IMR-90 (cell line): ENCODE measurements at regions not wholly inside any gene's neighbourhood (a gene's known extent, or its start where the extent isn't known, plus 50 kb on each side); places are given as distances from the start of the nearest gene placed in this dataset.

Experiments used
- ATAC-seq: fragments of 200-7000 bp; cut with Tn5 transposase; 2 replicates; pipeline ENCODE4 v1.9.1; 2020; ENCODE audit warnings: low read depth, mild to moderate bottlenecking, moderate library complexity
- BruUV-seq: library from RNA; stranded (reverse); fragments of 400-500 nt; replicated peaks from 2 replicates; lab custom pipeline; 2021; lab: Mats Ljungman, UMichigan
- CTCF ChIA-PET: fragments of 300-600 bp; formaldehyde crosslinking; extraction: SDS; loops from one replicate; lab custom pipeline; 2021; ENCODE audit warnings: antibody characterized with exemption; lab: Yijun Ruan, JAX
- POLR2A ChIA-PET: fragments of 300-600 bp; sonication (Branson Sonifier 250); formaldehyde crosslinking; loops from one replicate; lab custom pipeline; 2022; ENCODE audit warnings: antibody characterized with exemption; ENCODE audit not compliant: unreplicated experiment; lab: Charles Lee
- DNase-seq: peaks from one replicate; pipeline ENCODE4 v3.0.0; 2013
- H2AFZ ChIP-seq: replicated peaks from 2 replicates; pipeline ENCODE3; 2013; ENCODE audit warnings: low read length, mild to moderate bottlenecking; ENCODE audit not compliant: poor library complexity
- H2AK5ac ChIP-seq: 2 replicates; pipeline ENCODE4 v1.6.1; 2013; ENCODE audit warnings: low read depth, low read length, inconsistent platforms
- H2AK9ac ChIP-seq: replicated peaks from 2 replicates; pipeline ENCODE3; 2013; ENCODE audit warnings: mild to moderate bottlenecking, low read depth, low read length, moderate library complexity; ENCODE audit not compliant: poor library complexity
- H2BK120ac ChIP-seq: 2 replicates; pipeline ENCODE4 v1.6.1; 2013; ENCODE audit warnings: low read depth, low read length, inconsistent platforms
- H2BK15ac ChIP-seq: 3 replicates; pipeline ENCODE4 v1.6.1; 2013; ENCODE audit warnings: low read depth, low read length, inconsistent platforms
- H2BK20ac ChIP-seq: 2 replicates; pipeline ENCODE4 v1.6.1; 2013; ENCODE audit warnings: low read depth, mild to moderate bottlenecking, inconsistent platforms, low read length, moderate library complexity
- H2BK5ac ChIP-seq: 2 replicates; pipeline ENCODE4 v1.6.1; 2013; ENCODE audit warnings: mild to moderate bottlenecking, low read depth, low read length, inconsistent platforms; ENCODE audit not compliant: poor library complexity, severe bottlenecking
- H3K14ac ChIP-seq: replicated peaks from 2 replicates; pipeline ENCODE4 v1.6.1; 2013; ENCODE audit warnings: low read depth, low read length, inconsistent platforms
- H3K18ac ChIP-seq: 2 replicates; pipeline ENCODE4 v1.6.1; 2013; ENCODE audit warnings: low read depth, low read length, control low read depth
- H3K23ac ChIP-seq: 2 replicates; pipeline ENCODE4 v1.6.1; 2013; ENCODE audit warnings: low read depth, low read length, inconsistent platforms
- H3K27ac ChIP-seq: 2 replicates; pipeline ENCODE4 v1.5.1; 2013; ENCODE audit warnings: mild to moderate bottlenecking, control low read depth, low read length; ENCODE audit not compliant: insufficient read depth
- H3K27me3 ChIP-seq: 2 replicates; pipeline ENCODE4 v1.6.1; 2013; ENCODE audit warnings: low read length; ENCODE audit not compliant: control insufficient read depth, insufficient read depth
- H3K36me3 ChIP-seq: 2 replicates; pipeline ENCODE4 v1.6.1; 2013; ENCODE audit warnings: low read length, mixed read lengths; ENCODE audit not compliant: control insufficient read depth, insufficient read depth
- H3K4ac ChIP-seq: 2 replicates; pipeline ENCODE4 v1.6.1; 2013; ENCODE audit warnings: low read depth, low read length, inconsistent platforms
- H3K4me1 ChIP-seq: 2 replicates; pipeline ENCODE4 v1.6.1; 2013; ENCODE audit warnings: low read length, mixed read lengths; ENCODE audit not compliant: control insufficient read depth, insufficient read depth
- H3K4me2 ChIP-seq: 2 replicates; pipeline ENCODE4 v1.6.1; 2013; ENCODE audit warnings: low read depth, mild to moderate bottlenecking, control low read depth, low read length, moderate library complexity
- H3K4me3 ChIP-seq: 2 replicates; pipeline ENCODE4 v1.5.1; 2013; ENCODE audit warnings: low read depth, mild to moderate bottlenecking, control low read depth, low read length, moderate library complexity; ENCODE audit not compliant: insufficient read depth
- H3K56ac ChIP-seq: 2 replicates; pipeline ENCODE4 v1.6.1; 2013; ENCODE audit warnings: low read length, inconsistent platforms; ENCODE audit not compliant: insufficient read depth; ENCODE audit errors: extremely low read depth
- H3K79me1 ChIP-seq, 2 experiments: 2 replicates each; pipeline ENCODE4 v1.6.1; 2013; ENCODE audit warnings: low read length in 2 of 2, inconsistent platforms in 1 of 2, low read depth in 1 of 2
- H3K9ac ChIP-seq: 2 replicates; pipeline ENCODE4 v1.6.1; 2013; ENCODE audit warnings: low read depth, low read length, control low read depth
- H3K9me1 ChIP-seq: 2 replicates; pipeline ENCODE4 v1.6.1; 2013; ENCODE audit warnings: low read length, inconsistent platforms; ENCODE audit not compliant: insufficient read depth
- H3K9me3 ChIP-seq: 2 replicates; pipeline ENCODE4 v1.6.1; 2013; ENCODE audit warnings: low read length; ENCODE audit not compliant: control insufficient read depth, insufficient read depth
- H4K20me1 ChIP-seq: 2 replicates; pipeline ENCODE4 v1.6.1; 2013; ENCODE audit warnings: low read length, inconsistent platforms; ENCODE audit not compliant: insufficient read depth
- H4K5ac ChIP-seq: 2 replicates; pipeline ENCODE4 v1.6.1; 2013; ENCODE audit warnings: mild to moderate bottlenecking, low read depth, low read length, control low read depth
- H4K8ac ChIP-seq, 2 experiments: 2 replicates each; pipeline ENCODE4 v1.6.1; 2013; ENCODE audit warnings: low read depth in 2 of 2, low read length in 2 of 2, control low read depth in 1 of 2, inconsistent platforms in 1 of 2
- H4K91ac ChIP-seq: 2 replicates; pipeline ENCODE4 v1.6.1; 2013; ENCODE audit warnings: low read depth, low read length, inconsistent platforms; ENCODE audit not compliant: insufficient read depth
- BHLHE40 ChIP-seq: fragments of 150-350 bp; IDR thresholded peaks from 2 replicates; pipeline ENCODE4 v1.6.1; 2016; ENCODE audit warnings: mild to moderate bottlenecking, low read depth, low read length
- CEBPB ChIP-seq: IDR thresholded peaks from 2 replicates; pipeline ENCODE4 v1.6.1; 2012; ENCODE audit warnings: low read depth, low read length, improper control_type of control experiment
- CHD1 ChIP-seq: IDR thresholded peaks from 2 replicates; pipeline ENCODE4 v1.6.1; 2012; ENCODE audit warnings: low read depth, low read length, improper control_type of control experiment
- CTCF ChIP-seq: conservative IDR thresholded peaks from 2 replicates; pipeline ENCODE4 v1.5.1; 2012; ENCODE audit warnings: mild to moderate bottlenecking, low read depth, low read length, improper control_type of control experiment
- FOS ChIP-seq: fragments of 150-350 bp; IDR thresholded peaks from 2 replicates; pipeline ENCODE4 v1.6.1; 2016; ENCODE audit warnings: low read depth, low read length
- MAFK ChIP-seq: IDR thresholded peaks from 2 replicates; pipeline ENCODE4 v1.6.1; 2012; ENCODE audit warnings: low read depth, low read length, improper control_type of control experiment
- MAZ ChIP-seq: IDR thresholded peaks from 2 replicates; pipeline ENCODE4 v1.6.1; 2012; ENCODE audit warnings: low read depth, mild to moderate bottlenecking, low read length, improper control_type of control experiment, moderate library complexity, borderline replicate concordance
- MXI1 ChIP-seq: IDR thresholded peaks from 2 replicates; pipeline ENCODE4 v1.6.1; 2012; ENCODE audit warnings: low read depth, mild to moderate bottlenecking, low read length, moderate library complexity, borderline replicate concordance
- NFE2L2 ChIP-seq: fragments of 150-350 bp; IDR thresholded peaks from 2 replicates; pipeline ENCODE4 v1.6.1; 2016; ENCODE audit warnings: low read depth, mild to moderate bottlenecking, low read length
- RAD21 ChIP-seq: IDR thresholded peaks from 2 replicates; pipeline ENCODE4 v1.6.1; 2012; ENCODE audit warnings: low read length, improper control_type of control experiment
- RCOR1 ChIP-seq: IDR thresholded peaks from 2 replicates; pipeline ENCODE4 v1.6.1; 2012; ENCODE audit warnings: mild to moderate bottlenecking, low read length, improper control_type of control experiment; ENCODE audit not compliant: insufficient replicate concordance
- RFX5 ChIP-seq: IDR thresholded peaks from 2 replicates; pipeline ENCODE4 v1.8.0; 2012; ENCODE audit warnings: low read depth, mild to moderate bottlenecking, low read length, moderate library complexity
- SMC3 ChIP-seq: fragments of 150-350 bp; IDR thresholded peaks from 2 replicates; pipeline ENCODE4 v1.6.1; 2016; ENCODE audit warnings: low read depth, mild to moderate bottlenecking, antibody characterized with exemption, low read length, moderate library complexity
- USF2 ChIP-seq: fragments of 150-350 bp; IDR thresholded peaks from 2 replicates; pipeline ENCODE4 v1.6.1; 2017; ENCODE audit warnings: mild to moderate bottlenecking, antibody characterized with exemption, low read length, low read depth
- WGBS, 2 experiments: methylation state at CpG; one replicate each; pipeline versions ENCODE4 v1.1.5 to v1.1.7; 2013; ENCODE audit warnings: missing lambda C conversion rate in 2 of 2; ENCODE audit not compliant: insufficient read length in 1 of 2; ENCODE audit errors: extremely low coverage in 2 of 2; 5-methylcytosine and 5-hydroxymethylcytosine counted together
- dilution Hi-C: fragments of 300-500 bp; cut with HindIII; formaldehyde crosslinking; loops from one replicate; pipeline ENCODE4 v1.14.3; 2018; ENCODE audit warnings: low sequenced_read_pairs; ENCODE audit not compliant: unreplicated experiment
- in situ Hi-C: fragments of 300-500 bp; cut with MboI; formaldehyde crosslinking; loops from 3 replicates; pipeline ENCODE4 v1.14.3; 2019; ENCODE audit warnings: low sequenced_read_pairs, inconsistent platforms, mixed read lengths
- intact Hi-C: fragments of 100-400 bp; cut with micrococcal nuclease; formaldehyde crosslinking; loops from 2 replicates; pipeline ENCODE4 v1.10.0; 2022
- TF ChIP-seq, protein P1 (sequence below): fragments of 150-350 bp; IDR thresholded peaks from 2 replicates; pipeline ENCODE4 v1.6.1; 2016; ENCODE audit warnings: low read depth, mild to moderate bottlenecking, low read length, moderate library complexity, borderline replicate concordance

GRCh38 chr11:130773244-130773820 is 142.9 kb downstream of the SNX19 start:
- H2AK9ac ChIP-seq = no peak overlapping the region
- peaks cover 27% of the 10 kb centered on the region for H3K9me1 ChIP-seq
- H3K79me1 ChIP-seq = no peaks in the 10 kb centered on the region
- no peaks in the 10 kb centered on the region for H3K27me3 ChIP-seq
- H2BK15ac ChIP-seq = peak overlapping the region; percentile 26; the same call in 1 of the 3 replicates
- no peak overlapping the region for H3K56ac ChIP-seq
- intact Hi-C loops = loop anchor here (2.0 to 5.0 kb wide), 2 partner anchors 101 to 339 kb away; no protein-coding TSS in a partner anchor
- ATAC-seq (peak; percentile 8; the same call in 1 of the 2 replicates), DNase-seq (no peak)
- no peak overlapping the region for H3K4me2 ChIP-seq
- BruUV-seq = no TSS peak
- WGBS, 2 experiments = no CpG with 5 or more reads among the region's 5 CpGs
- H4K8ac ChIP-seq = peak overlapping the region in 1 of 2 experiments; percentile 65; a peak in 2 of 4 replicates
- peak overlapping the region; percentile 8; the same call in 1 of the 2 replicates for H3K9ac ChIP-seq
- H2BK5ac ChIP-seq = peak overlapping the region; percentile 14
- peak overlapping the region; percentile 53 for H3K14ac ChIP-seq
- H3K18ac ChIP-seq = peak overlapping the region; percentile 83
- peaks cover 14% of the 10 kb centered on the region for H4K20me1 ChIP-seq
- 0 out of 2 replicates have a peak overlapping the region, but pooled peaks have one; percentile 23 for H3K23ac ChIP-seq
- no peaks in the 10 kb centered on the region for H3K36me3 ChIP-seq
- peak overlapping the region; percentile 66 for H4K5ac ChIP-seq
- peak overlapping the region; percentile 81 for H3K4ac ChIP-seq
- peak overlapping the region; percentile 82 for H2BK120ac ChIP-seq
- POLR2A ChIA-PET = no interaction called here
- H2AK5ac ChIP-seq = peak overlapping the region; percentile 73
- no peak overlapping the region for H3K4me3 ChIP-seq
- H3K9me3 ChIP-seq = peaks cover 3% of the 10 kb centered on the region; the same call in 1 of the 2 replicates
- peak overlapping the region; percentile 70 for H2BK20ac ChIP-seq
- peak overlapping the region; percentile 60; the same call in 1 of the 2 replicates for H3K27ac ChIP-seq
- H4K91ac ChIP-seq = peak overlapping the region; percentile 73
- dilution Hi-C loops = no loop called here
- H3K4me1 ChIP-seq = peaks cover 22% of the 10 kb centered on the region
- no peak overlapping the region for H2AFZ ChIP-seq
- CTCF ChIA-PET = interaction anchor here (1.0 kb wide), 1 partner anchor 9 kb away, joined by 5 read pairs; no protein-coding TSS in a partner anchor
- in situ Hi-C loops = no loop called here
- TF ChIP-seq CHD1 (no peak), RAD21 (no peak), SMC3 (no peak), CEBPB (no peak), MXI1 (no peak), BHLHE40 (no peak), MAZ (no peak), NFE2L2 (no peak), RFX5 (no peak), USF2 (no peak), CTCF (no peak), MAFK (no peak), RCOR1 (no peak), FOS (no peak)
- TF ChIP-seq, protein P1, sequence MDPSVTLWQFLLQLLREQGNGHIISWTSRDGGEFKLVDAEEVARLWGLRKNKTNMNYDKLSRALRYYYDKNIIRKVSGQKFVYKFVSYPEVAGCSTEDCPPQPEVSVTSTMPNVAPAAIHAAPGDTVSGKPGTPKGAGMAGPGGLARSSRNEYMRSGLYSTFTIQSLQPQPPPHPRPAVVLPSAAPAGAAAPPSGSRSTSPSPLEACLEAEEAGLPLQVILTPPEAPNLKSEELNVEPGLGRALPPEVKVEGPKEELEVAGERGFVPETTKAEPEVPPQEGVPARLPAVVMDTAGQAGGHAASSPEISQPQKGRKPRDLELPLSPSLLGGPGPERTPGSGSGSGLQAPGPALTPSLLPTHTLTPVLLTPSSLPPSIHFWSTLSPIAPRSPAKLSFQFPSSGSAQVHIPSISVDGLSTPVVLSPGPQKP = no peak
